ENCODE measurements at regions not wholly inside any gene's neighbourhood (a gene's known extent, or its start where the extent isn't known, plus 50 kb on each side); places are given as distances from the start of the nearest gene placed in this dataset.
"Not testable (repeated sequence)": the region's sequence is repeated elsewhere in the genome, so short reads cannot be mapped to it uniquely, and the experiment has no call there.

- no peak for DNase-seq
Measured at GRCh38 chr4:166153548-166153947, 280.5 kb downstream of the TLL1 start.

DNA sequence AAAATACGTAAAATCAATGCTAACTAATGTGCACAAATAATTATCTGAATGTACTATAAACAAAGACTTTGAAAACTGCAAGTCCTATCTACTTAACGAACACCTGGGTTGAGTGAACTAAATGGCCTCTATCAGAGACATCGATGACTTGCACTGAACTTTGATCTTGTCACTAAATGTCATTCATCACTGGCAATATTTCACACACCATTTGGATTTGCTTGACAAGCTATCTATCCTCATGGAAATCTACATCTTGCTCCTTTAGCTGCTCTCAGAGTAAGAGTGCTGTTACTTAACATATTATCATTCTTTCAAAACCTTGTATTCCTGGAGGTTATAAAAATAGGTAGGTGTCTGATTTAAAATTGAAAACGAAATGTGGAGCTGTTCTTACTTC is 289.3 kb downstream of the TLL1 start:
- DNase-seq: no peak

GRCh38 chr4:166165829-166166420 is 292.9 kb downstream of the TLL1 start:
- peak in 11 of 58 donors; percentile 0 to 75 (median 8) for DNase-seq

GRCh38 chr4:166169111-166169510 is 296.1 kb downstream of the TLL1 start:
- DNase-seq: peak in 3 of 58 donors; percentile 0 to 3 (median 1)

- DNase-seq: no peak
Measured at GRCh38 chr4:166172619-166173018, 299.6 kb downstream of the TLL1 start.

DNA sequence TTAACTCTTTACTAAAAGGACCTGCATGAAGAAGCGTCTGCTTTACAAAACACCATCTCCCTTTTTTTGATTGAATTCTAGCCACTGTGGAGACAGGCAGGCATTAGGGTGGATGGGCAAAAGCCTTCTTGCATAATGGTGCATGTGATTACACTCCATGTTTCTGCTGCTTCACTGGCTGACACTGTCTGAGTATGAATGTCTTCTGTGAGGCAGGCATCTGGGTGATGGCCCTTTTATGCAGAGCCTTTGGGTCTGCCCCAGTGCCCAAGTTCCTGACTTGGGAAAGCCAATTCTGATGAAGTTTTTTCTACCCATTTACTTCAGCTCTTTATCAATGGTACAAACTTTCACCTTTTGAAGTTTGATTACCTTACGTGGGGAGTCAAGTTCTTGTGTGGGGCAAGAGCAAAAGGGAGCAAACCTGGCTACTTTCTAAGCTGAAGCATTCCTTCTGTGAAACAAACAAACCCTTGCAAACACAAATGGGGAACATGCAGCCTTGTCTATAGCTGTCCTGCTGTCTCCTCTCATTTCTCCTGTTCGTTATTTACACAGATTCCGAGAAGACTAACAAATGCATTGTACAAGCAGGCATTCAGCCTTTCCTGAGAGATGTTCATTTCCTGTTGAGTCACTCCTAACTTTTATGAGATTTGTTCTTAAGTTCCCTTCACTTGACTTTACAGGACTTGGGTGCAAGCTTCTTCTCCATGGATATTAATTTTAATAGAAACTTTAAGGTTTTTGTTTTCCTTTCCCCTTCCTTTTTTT is 301.9 kb downstream of the TLL1 start:
- DNase-seq: no peak

DNA sequence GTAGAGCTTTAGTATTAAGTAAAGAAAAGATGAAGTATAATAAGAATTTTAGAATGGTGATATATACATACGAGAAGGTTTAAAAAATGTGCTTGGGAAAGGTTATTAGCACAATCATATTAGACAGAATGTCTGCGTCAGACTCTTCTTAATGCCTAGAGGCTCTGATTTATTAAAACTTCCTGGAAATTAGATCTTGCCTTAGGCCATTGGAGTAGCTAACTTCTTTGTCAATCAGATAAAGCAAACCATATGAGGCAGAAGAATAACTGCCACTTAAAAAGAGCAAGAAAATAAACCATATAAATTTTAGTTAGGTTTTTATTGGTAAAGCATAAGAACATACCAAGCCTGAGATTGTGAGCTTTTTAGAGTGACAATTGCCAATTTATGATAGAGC is 309.1 kb downstream of the TLL1 start:
- DNase-seq: no peak

DNA sequence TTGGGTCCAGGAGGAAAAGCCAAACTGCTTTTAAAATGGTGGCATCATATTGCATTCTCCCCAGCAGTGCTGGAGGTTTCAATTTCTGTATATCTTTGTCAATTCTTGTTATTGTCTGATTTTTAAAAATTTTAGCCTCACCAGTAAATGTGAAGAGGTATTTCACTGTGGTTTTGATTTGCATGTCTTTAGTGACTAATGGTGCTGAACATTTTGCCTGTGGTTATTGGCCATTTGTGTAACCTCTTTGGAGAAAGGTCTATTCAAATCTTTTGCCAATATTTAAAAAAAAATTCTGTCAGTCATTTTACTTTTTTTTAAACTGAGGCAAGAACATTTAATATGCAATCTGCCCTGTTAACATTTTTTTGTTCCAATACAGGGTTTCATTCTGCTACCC is 322.1 kb downstream of the TLL1 start:
- DNase-seq: no peak

DNA sequence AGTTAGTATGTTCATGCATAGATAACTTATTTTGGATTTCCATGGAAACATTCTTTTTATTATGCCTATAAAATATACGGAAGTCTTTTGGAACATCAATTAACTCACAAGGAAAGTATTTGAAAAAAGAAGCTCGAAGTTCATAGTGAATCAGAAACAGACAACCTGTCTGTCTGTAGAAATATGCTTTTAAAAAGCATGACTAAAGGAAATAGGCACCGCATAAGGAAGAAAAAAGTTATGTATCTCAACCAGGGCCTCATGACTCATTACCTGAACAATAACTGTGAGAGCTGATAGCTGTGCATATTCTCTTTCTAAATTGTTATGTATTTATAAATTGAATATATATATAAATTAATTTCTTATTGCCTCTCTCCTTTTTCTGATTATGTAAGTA is 324.1 kb downstream of the TLL1 start:
- no peak for DNase-seq

- DNase-seq: no peak
Measured at GRCh38 chr4:166198041-166198440, 325.0 kb downstream of the TLL1 start.

DNA sequence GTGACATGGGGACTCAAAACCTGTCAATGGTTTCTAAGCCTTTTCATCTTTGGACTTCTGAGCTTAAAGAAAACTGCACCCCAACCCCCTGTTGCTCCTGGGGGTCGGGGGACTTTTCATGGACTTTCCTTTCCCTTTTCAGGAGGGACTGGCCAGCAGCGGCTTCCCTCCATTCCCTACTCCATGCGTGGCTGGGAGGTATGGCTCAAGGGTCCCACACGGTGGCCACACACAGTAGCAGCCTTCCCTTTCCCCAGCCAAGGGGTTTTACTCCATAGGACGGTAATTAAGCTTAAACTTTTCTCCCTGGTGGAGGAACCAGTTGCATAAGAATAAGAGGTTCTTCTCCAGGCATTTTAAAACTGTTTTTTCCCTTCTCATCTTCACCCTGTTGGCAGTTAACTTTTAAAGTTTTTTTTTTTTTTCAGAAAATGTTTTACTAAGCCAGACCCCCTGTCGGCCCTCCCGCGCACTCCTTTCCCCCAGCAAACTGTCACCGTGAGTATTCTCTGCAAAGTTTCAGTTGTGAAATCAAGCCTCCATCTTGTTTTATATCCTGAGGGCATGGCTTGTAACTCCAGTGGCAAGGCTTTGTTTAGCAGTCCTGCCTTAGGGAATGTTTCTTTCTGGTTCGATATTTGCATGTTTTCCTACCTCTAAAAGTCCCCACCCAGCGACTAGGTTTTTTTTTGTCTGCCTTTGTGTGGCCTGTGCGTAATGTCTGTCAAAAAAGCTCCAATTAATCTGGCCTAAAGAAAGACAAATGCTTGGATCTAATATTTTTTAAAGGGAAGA is 325.7 kb downstream of the TLL1 start:
- no peak for DNase-seq

DNA sequence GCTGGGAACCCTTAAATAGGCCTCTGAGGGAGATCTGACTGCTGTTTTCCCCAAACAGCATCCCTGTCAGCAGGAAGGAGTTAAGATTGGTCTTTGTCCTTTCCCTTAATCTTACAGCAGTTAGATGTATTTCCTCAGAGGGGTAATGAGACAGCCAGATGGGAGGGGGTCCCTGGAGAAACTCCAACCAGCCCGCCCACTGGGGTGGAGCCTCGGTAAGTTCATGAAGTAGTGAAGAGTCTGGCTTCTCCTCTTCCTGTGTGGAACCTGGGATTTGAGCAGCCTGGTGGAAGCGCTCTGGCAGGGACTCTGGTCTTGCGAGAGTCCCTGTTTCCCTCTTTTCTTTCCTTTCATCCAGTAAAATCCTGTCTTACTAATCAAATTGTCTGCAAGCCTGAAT is 330.0 kb downstream of the TLL1 start:
- DNase-seq: no peak

GRCh38 chr4:166212326-166212725 is 339.3 kb downstream of the TLL1 start:
- not testable (repeated sequence) for DNase-seq

DNA sequence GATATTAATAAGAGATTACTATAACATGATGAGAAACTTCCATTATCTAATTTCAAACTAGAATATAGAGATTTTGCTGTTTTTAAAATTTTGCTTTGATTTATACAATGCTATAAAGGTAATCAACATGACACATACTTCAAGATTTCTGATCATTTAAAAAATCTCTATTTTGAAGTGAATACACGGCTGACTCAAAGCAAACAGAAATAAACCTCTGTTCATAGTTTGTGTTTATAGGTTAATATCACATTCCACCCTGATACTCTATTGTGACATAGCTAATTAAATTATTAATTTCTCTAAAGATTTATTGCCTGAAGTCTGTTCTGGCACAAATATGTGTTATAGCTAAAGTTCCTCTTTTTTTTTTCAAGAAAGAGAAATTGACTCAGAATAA is 349.2 kb downstream of the TLL1 start:
- no peak for DNase-seq

GRCh38 chr4:166228112-166228511 is 355.1 kb downstream of the TLL1 start:
- no peak for DNase-seq

DNA sequence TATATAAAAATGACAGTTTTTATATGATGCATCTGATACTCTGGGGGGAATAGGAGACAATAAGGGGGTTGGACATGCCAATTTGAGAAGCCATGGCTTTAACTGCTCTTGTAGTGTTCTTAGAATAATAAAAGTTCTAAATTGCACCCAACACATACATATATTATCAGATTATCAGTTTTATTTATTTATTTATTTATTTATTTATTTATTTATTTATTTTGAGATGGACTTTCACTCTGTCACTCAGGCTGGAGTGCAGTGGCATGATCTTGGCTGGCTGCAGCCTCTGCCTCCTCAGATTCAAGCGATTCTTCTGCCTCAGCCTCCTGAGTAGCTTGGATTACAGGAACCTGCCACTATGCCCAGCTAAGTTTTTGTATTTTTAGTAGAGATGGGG is 356.8 kb downstream of the TLL1 start:
- no peak for DNase-seq

- DNase-seq: no peak
Measured at GRCh38 chr4:166230841-166231240, 357.8 kb downstream of the TLL1 start.

- no peak for DNase-seq
Measured at GRCh38 chr4:166239354-166239753, 366.3 kb downstream of the TLL1 start.

- DNase-seq: no peak
Measured at GRCh38 chr4:166252487-166253402, 379.7 kb downstream of the TLL1 start.

GRCh38 chr4:166257276-166257675 is 384.2 kb downstream of the TLL1 start:
- DNase-seq: no peak

DNA sequence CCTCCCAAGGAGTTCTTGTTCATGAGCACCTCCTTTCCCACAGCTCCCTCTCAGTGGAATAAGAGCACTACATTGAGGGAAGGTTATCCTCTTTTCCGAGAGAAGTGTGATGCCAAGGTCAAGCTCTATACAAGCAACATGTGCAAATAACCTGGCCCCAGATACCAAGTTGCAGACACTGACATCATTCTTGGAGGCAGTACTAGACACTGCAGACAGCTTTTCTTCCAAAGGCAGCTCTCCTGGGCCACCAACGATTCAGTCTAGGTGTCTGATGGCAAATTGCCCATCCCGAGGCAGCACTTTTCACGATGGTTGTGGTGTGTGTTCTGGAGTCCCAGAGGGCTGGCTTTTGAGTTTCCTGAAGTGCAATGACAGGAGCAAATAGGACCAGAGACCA is 384.9 kb downstream of the TLL1 start:
- DNase-seq: no peak
